VCaP (cell line): ENCODE measurements at regions not wholly inside any gene's neighbourhood (a gene's known extent, or its start where the extent isn't known, plus 50 kb on each side); places are given as distances from the start of the nearest gene placed in this dataset.
"Not testable (repeated sequence)": the region's sequence is repeated elsewhere in the genome, so short reads cannot be mapped to it uniquely, and the experiment has no call there.

Experiments
- H3K27ac ChIP-seq: fragments of 450-650 bp; 2 replicates; pipeline ENCODE4 v1.5.1; 2017
- TF ChIP-seq, protein P1 (sequence below): fragments of 450-650 bp; conservative IDR thresholded peaks from 2 replicates; pipeline ENCODE4 v1.5.1; 2017; ENCODE audit warnings: mild to moderate bottlenecking, moderate library complexity

DNA sequence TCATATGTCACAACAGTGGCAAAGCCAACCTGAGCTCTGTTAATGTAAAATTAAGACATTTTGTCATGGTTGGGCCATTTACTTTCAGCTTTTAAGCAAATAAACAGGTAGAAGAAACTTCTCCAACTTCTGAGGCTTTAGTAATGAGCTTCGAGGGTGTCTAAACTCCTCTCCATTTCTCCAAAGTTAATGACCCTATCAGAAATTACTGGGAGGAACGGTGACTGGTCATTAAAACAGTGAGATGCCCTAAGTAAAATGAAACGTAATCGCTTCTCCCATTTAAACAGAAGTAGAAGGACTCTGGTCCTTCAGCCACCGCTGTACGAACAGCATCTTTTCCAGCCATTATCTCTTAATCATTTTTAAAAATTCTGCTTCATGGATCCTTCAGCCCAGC, 986.9 kb upstream of the MANEA start:
- TF ChIP-seq, protein P1, sequence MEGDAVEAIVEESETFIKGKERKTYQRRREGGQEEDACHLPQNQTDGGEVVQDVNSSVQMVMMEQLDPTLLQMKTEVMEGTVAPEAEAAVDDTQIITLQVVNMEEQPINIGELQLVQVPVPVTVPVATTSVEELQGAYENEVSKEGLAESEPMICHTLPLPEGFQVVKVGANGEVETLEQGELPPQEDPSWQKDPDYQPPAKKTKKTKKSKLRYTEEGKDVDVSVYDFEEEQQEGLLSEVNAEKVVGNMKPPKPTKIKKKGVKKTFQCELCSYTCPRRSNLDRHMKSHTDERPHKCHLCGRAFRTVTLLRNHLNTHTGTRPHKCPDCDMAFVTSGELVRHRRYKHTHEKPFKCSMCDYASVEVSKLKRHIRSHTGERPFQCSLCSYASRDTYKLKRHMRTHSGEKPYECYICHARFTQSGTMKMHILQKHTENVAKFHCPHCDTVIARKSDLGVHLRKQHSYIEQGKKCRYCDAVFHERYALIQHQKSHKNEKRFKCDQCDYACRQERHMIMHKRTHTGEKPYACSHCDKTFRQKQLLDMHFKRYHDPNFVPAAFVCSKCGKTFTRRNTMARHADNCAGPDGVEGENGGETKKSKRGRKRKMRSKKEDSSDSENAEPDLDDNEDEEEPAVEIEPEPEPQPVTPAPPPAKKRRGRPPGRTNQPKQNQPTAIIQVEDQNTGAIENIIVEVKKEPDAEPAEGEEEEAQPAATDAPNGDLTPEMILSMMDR: no peak
- no peak overlapping the region for H3K27ac ChIP-seq

DNA sequence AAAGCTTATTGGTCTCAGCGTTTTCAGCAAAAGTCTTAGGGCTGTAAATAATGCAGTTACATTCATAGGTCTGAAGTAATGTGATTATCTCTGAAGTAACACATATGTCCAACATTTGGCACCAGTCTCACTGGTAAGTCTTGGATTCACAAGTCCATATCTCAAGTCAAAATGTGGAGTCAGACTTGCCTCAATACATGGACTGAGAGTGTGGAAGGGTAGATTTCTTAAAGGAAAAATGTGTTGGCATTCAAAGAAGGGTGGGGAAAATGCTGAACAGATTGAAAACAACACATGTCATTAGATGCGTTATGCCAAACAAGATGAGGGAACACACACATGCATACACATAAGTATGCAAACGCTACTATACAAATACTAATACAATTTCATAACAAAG, 989.0 kb upstream of the MANEA start:
- H3K27ac ChIP-seq: no peak overlapping the region
- TF ChIP-seq, protein P1: no peak

DNA sequence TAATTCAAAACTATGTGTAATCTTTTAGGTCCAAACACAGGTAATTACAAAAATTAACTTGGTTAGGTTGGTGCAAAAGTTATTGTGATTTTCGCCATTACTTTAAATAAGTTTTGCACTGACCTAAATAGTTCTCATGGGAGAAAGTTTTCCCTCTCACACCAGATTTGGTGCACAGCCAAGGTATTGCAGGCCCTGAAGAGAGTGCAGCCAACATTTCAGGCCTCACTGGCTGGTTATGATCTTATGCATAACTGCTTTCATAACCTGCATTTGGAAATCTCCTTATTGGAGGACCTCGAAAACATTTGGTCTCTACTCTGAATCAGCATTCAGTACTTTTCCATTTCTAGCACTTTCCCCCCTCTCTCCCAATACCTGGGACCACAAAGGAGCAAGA, 993.1 kb upstream of the MANEA start:
- TF ChIP-seq, protein P1: no peak

DNA sequence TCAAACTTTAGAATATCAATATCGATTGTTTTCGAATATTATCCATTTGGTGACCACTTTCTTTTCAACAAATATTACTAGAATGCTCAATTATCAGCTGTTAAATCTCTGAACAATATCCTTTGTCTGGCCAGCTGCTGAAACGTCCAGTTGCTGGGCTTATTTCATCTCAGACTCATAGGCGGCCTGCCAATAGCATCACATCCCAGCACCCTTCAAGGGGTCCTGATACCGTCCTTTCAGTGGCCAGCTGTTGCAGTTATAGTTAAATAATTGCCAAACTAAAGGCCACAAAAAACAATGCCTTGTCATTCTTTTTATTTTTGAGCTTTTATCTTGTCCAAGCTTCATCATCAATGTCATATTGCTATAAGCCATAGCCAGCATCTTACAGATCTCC, 1006.8 kb upstream of the MANEA start:
- no peak overlapping the region for H3K27ac ChIP-seq
- TF ChIP-seq, protein P1: no peak

More for the DNA sequence above, 993.1 kb upstream of the MANEA start:
- no peak overlapping the region for H3K27ac ChIP-seq

DNA sequence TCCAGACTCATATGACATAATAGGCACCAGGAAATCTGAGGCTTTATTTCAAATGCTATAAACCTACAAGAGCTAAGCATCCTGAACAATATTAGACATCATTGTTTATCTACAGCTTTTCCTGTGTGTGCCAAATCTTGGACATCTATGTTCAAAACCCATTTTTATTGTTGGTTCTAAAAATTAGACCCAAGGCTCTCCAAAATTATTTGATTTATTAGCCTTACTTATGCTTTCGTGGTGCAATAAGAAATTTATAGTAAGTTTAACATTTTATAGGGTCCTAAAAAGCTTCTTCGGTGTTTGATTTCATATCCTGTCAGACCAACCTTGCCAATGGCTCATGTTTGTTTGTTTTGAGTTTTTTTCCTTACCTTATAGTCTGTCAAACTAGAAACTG, 1014.5 kb upstream of the MANEA start:
- no peak overlapping the region; the same call in 1 of the 2 replicates for H3K27ac ChIP-seq
- TF ChIP-seq, protein P1: no peak

DNA sequence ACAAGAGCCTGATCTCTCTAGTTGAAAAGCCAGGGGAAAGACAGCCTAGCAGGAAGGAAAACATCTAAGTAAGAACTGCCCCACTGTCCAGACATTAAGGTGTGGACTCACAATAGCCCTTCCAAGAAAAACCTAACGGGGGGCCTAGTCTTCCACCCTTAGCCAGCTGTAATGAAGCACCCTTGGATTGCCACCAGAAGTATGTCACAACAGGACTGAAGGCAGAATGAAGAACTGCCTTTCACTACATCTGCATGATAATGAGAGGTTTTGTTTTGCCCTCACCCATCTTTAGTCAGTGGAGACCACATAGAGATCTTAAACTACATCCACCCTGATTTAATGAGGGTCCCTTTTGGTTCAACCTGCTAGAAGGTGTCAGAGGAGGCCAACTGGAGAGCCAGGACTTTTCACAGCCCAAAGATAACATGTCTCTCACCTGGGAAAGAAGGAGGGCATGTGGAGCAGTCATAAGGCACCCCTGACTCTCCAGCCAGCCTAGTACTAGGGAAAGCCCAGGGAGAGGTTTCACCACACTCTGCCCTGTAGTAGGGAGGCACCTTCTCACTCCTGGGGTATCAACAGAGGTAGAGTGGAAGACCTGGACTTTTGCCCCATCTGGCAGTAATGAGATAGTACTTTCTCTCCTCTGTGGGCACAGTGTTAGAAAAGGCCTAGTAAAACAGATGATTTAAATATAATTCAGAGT, 1017.4 kb upstream of the MANEA start:
- TF ChIP-seq, protein P1: no peak
- no peak overlapping the region for H3K27ac ChIP-seq

DNA sequence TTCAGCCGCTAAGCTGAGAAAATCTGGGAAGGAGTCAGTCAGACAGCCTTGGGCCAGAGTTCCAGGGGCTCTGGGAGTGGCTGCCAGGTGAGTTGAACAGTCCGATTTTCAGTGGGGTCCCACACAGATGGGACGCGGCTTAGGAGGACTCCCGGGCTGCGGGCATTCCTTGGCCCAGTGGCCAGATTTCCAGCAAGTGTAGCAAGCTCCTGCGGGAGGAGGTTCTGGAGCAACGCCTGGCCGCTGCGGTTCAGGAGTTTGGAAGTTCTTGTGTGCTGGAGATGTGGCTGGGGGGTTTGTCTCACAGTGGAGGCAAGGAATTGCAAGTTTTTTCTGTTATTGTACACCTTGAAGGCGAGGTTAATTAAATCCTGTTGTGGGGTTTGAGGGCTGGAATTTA, 1020.1 kb upstream of the MANEA start:
- H3K27ac ChIP-seq: not testable (repeated sequence)

DNA sequence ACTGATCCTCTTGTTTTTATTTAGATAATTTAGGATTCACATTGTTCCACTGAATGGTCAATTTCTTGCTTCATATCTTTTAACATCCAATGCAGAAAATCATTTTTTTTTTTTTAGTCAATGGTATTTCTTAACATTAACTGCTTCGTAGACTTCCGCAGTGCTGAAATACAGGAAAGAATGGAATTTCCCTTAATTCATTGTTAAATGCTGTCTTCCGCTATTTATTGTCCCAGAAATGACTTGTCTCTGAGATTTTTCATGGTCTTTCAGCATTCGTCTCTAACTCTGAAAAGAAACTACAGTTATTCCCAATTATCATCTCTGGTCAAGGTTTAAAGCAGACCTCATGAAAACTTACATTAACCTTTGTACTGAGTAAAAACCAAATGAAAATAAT, 1029.1 kb upstream of the MANEA start:
- TF ChIP-seq, protein P1: no peak
- no peak overlapping the region for H3K27ac ChIP-seq
